Trophoblast cell (in vitro differentiated cells and primary cell): ENCODE measurements at regions not wholly inside any gene's neighbourhood (a gene's known extent, or its start where the extent isn't known, plus 50 kb on each side); places are given as distances from the start of the nearest gene placed in this dataset.

Experiments
- DNase-seq, 2 donors: peaks; one replicate each; pipeline ENCODE4 v3.0.0-alpha.2; 2016
- H2AFZ ChIP-seq: 2 replicates; pipeline ENCODE4 v1.6.1; 2013; ENCODE audit warnings: low read length, moderate library complexity, mild to moderate bottlenecking; ENCODE audit not compliant: insufficient read depth, poor library complexity
- H2AK5ac ChIP-seq: 2 replicates; pipeline ENCODE4 v1.6.1; 2013; ENCODE audit warnings: mild to moderate bottlenecking, low read length
- H2BK120ac ChIP-seq: 2 replicates; pipeline ENCODE4 v1.6.1; 2013; ENCODE audit warnings: low read length, mild to moderate bottlenecking, moderate library complexity; ENCODE audit not compliant: insufficient read depth, poor library complexity
- H2BK12ac ChIP-seq: 2 replicates; pipeline ENCODE4 v1.6.1; 2013; ENCODE audit warnings: mild to moderate bottlenecking, low read length, moderate library complexity
- H2BK5ac ChIP-seq: 2 replicates; pipeline ENCODE4 v1.6.1; 2013; ENCODE audit warnings: low read length, low read depth, moderate library complexity, mild to moderate bottlenecking; ENCODE audit not compliant: poor library complexity
- H3K14ac ChIP-seq: 2 replicates; pipeline ENCODE4 v1.6.1; 2013; ENCODE audit warnings: mild to moderate bottlenecking, low read length
- H3K18ac ChIP-seq: 2 replicates; pipeline ENCODE4 v1.6.1; 2013; ENCODE audit warnings: mild to moderate bottlenecking, low read length
- H3K23ac ChIP-seq: 2 replicates; pipeline ENCODE4 v1.6.1; 2013; ENCODE audit warnings: low read length
- H3K27ac ChIP-seq: 2 replicates; pipeline ENCODE4 v1.5.1; 2013; ENCODE audit warnings: low read depth, mild to moderate bottlenecking, inconsistent platforms, low read length, moderate library complexity
- H3K27me3 ChIP-seq: 2 replicates; pipeline ENCODE4 v1.6.1; 2013; ENCODE audit warnings: inconsistent platforms, mild to moderate bottlenecking, low read length, moderate library complexity; ENCODE audit not compliant: insufficient read depth
- H3K36me3 ChIP-seq, 2 experiments: 1 replicate in 1 of 2; 2 replicates in 1 of 2; pipeline ENCODE4 v1.6.1; 2013; ENCODE audit warnings: low read length in 2 of 2, mild to moderate bottlenecking in 2 of 2, moderate library complexity in 1 of 2; ENCODE audit not compliant: insufficient read depth in 2 of 2, control insufficient read depth in 1 of 2
- H3K4ac ChIP-seq: 2 replicates; pipeline ENCODE4 v1.6.1; 2013; ENCODE audit warnings: low read depth, mild to moderate bottlenecking, low read length, moderate library complexity
- H3K4me1 ChIP-seq, 2 experiments: 1 replicate in 1 of 2; 2 replicates in 1 of 2; pipeline ENCODE4 v1.6.1; 2013; ENCODE audit warnings: low read length in 2 of 2, mild to moderate bottlenecking in 2 of 2, moderate library complexity in 1 of 2; ENCODE audit not compliant: insufficient read depth in 2 of 2, control insufficient read depth in 1 of 2
- H3K4me2 ChIP-seq: 2 replicates; pipeline ENCODE4 v1.6.1; 2013; ENCODE audit warnings: inconsistent platforms, mild to moderate bottlenecking, low read length, moderate library complexity
- H3K4me3 ChIP-seq: 2 replicates; pipeline ENCODE4 v1.5.1; 2013; ENCODE audit warnings: mild to moderate bottlenecking, low read depth, low read length, inconsistent platforms
- H3K79me1 ChIP-seq: one replicate; pipeline ENCODE4 v1.6.1; 2013; ENCODE audit warnings: low read length
- H3K79me2 ChIP-seq: 2 replicates; pipeline ENCODE4 v1.6.1; 2013; ENCODE audit warnings: low read length, mild to moderate bottlenecking; ENCODE audit not compliant: control insufficient read depth, insufficient read depth, poor library complexity
- H3K9ac ChIP-seq: 2 replicates; pipeline ENCODE4 v1.6.1; 2013; ENCODE audit warnings: mild to moderate bottlenecking, low read length
- H3K9me3 ChIP-seq: 2 replicates; pipeline ENCODE4 v1.6.1; 2013; ENCODE audit warnings: low read depth, mild to moderate bottlenecking, control low read depth, inconsistent platforms, low read length; ENCODE audit not compliant: insufficient read depth
- H4K12ac ChIP-seq: 2 replicates; pipeline ENCODE4 v1.6.1; 2013; ENCODE audit warnings: low read depth, mild to moderate bottlenecking, low read length, moderate library complexity
- H4K8ac ChIP-seq: 2 replicates; pipeline ENCODE4 v1.6.1; 2013; ENCODE audit warnings: low read depth, mild to moderate bottlenecking, low read length, moderate library complexity
- H4K91ac ChIP-seq: one replicate; pipeline ENCODE4 v1.6.1; 2013; ENCODE audit warnings: low read depth, mild to moderate bottlenecking, low read length, moderate library complexity
- WGBS: extraction: QIAGEN DNeasy Blood & Tissue Kit; methylation state at CpG from one replicate; pipeline ENCODE4 v1.1.7; 2013; ENCODE audit warnings: missing lambda C conversion rate; ENCODE audit not compliant: insufficient read length, insufficient coverage; ENCODE audit errors: extremely low coverage; 5-methylcytosine and 5-hydroxymethylcytosine counted together

GRCh38 chr2:21694079-21694878 lies 570.5 kb downstream of the TDRD15 start:
- Histone ChIP-seq H2BK120ac (no peak overlapping the region), H3K9ac (no peak overlapping the region), H2BK12ac (no peak overlapping the region), H3K36me3 (no peaks in the 10 kb centered on the region), H4K8ac (no peak overlapping the region), H3K79me1 (no peaks in the 10 kb centered on the region), H3K4me2 (no peak overlapping the region), H3K4me1 (no peaks in the 10 kb centered on the region), H2AK5ac (no peak overlapping the region), H2AFZ (no peak overlapping the region), H3K4me3 (no peak overlapping the region), H3K18ac (no peak overlapping the region), H3K14ac (no peak overlapping the region), H3K23ac (no peak overlapping the region), H3K9me3 (no peaks in the 10 kb centered on the region), H4K91ac (no peak overlapping the region), H4K12ac (no peak overlapping the region), H3K27ac (no peak overlapping the region), H3K27me3 (no peaks in the 10 kb centered on the region), H3K79me2 (no peaks in the 10 kb centered on the region), H3K4ac (no peak overlapping the region), H2BK5ac (no peak overlapping the region)
- WGBS, result no CpG with 5 or more reads among the region's 3 CpGs
- no peak for DNase-seq

GRCh38 chr2:21696900-21697299 lies 573.1 kb downstream of the TDRD15 start:
- H2BK12ac ChIP-seq, result no peak overlapping the region
- H3K27ac ChIP-seq, result no peak overlapping the region
- H3K18ac ChIP-seq, result no peak overlapping the region
- H3K36me3 ChIP-seq, result no peaks in the 10 kb centered on the region
- H3K9ac ChIP-seq, result no peak overlapping the region
- no peak overlapping the region for H3K23ac ChIP-seq
- H4K91ac ChIP-seq, result no peak overlapping the region
- no peak overlapping the region for H3K14ac ChIP-seq
- H3K4me2 ChIP-seq, result no peak overlapping the region
- H3K4me3 ChIP-seq, result no peak overlapping the region
- no peak overlapping the region for H2BK120ac ChIP-seq
- no peak overlapping the region for H4K12ac ChIP-seq
- WGBS, result no CpG with 5 or more reads among the region's 4 CpGs
- H2AK5ac ChIP-seq, result no peak overlapping the region
- H3K27me3 ChIP-seq, result no peaks in the 10 kb centered on the region
- H2AFZ ChIP-seq, result no peak overlapping the region
- no peaks in the 10 kb centered on the region for H3K4me1 ChIP-seq
- no peak overlapping the region for H2BK5ac ChIP-seq
- H3K79me1 ChIP-seq, result no peaks in the 10 kb centered on the region
- H3K9me3 ChIP-seq, result no peaks in the 10 kb centered on the region
- no peaks in the 10 kb centered on the region for H3K79me2 ChIP-seq
- no peak for DNase-seq
- no peak overlapping the region for H4K8ac ChIP-seq
- no peak overlapping the region for H3K4ac ChIP-seq

DNA sequence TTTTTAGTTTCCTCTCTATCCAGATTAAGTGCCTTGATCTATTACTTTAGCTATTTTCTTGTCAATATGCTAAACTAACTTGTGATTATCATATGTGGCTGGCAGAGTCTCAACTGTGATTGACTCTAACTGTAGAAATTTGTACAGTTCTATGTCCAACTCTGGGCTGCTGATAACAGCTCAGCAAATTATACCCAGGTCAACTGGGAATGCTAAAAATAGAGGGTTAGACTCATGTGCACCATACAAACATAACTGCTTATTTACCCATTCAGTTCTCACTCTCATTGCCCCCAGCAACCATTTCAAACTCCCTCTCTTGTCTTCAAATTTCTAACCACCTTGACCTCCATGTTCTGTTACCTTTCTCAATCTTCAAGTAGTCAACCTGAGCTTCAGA lies 576.9 kb downstream of the TDRD15 start:
- Histone ChIP-seq H2BK5ac (no peak overlapping the region), H3K9ac (no peak overlapping the region), H4K91ac (no peak overlapping the region), H3K27me3 (no peaks in the 10 kb centered on the region), H3K79me2 (no peaks in the 10 kb centered on the region), H2BK120ac (no peak overlapping the region), H4K12ac (no peak overlapping the region), H2BK12ac (no peak overlapping the region), H3K36me3 (no peaks in the 10 kb centered on the region), H3K4me3 (no peak overlapping the region), H3K14ac (no peak overlapping the region), H3K27ac (no peak overlapping the region), H3K18ac (no peak overlapping the region), H2AK5ac (no peak overlapping the region), H3K79me1 (no peaks in the 10 kb centered on the region), H3K4me2 (no peak overlapping the region), H4K8ac (no peak overlapping the region), H3K9me3 (no peaks in the 10 kb centered on the region), H3K4me1 (no peaks in the 10 kb centered on the region), H3K23ac (no peak overlapping the region), H3K4ac (no peak overlapping the region), H2AFZ (no peak overlapping the region)
- DNase-seq, result no peak

GRCh38 chr2:21710031-21710430 lies 586.3 kb downstream of the TDRD15 start:
- no peak overlapping the region for H2BK120ac ChIP-seq
- no peak overlapping the region for H2BK12ac ChIP-seq
- no CpG with 5 or more reads among the region's 4 CpGs for WGBS
- no peak overlapping the region for H3K18ac ChIP-seq
- H3K79me1 ChIP-seq, result no peaks in the 10 kb centered on the region
- no peak overlapping the region for H3K9ac ChIP-seq
- no peak overlapping the region for H3K4me3 ChIP-seq
- no peak overlapping the region for H3K14ac ChIP-seq
- H3K27me3 ChIP-seq, result no peaks in the 10 kb centered on the region
- no peak overlapping the region for H3K4me2 ChIP-seq
- H3K79me2 ChIP-seq, result no peaks in the 10 kb centered on the region
- no peak overlapping the region for H3K27ac ChIP-seq
- no peak overlapping the region for H2AFZ ChIP-seq
- no peak overlapping the region for H4K91ac ChIP-seq
- no peaks in the 10 kb centered on the region for H3K9me3 ChIP-seq
- no peak overlapping the region for H2AK5ac ChIP-seq
- H2BK5ac ChIP-seq, result no peak overlapping the region
- H4K8ac ChIP-seq, result no peak overlapping the region
- no peak for DNase-seq
- no peaks in the 10 kb centered on the region for H3K4me1 ChIP-seq
- no peak overlapping the region for H3K23ac ChIP-seq
- no peaks in the 10 kb centered on the region for H3K36me3 ChIP-seq
- no peak overlapping the region for H4K12ac ChIP-seq
- H3K4ac ChIP-seq, result no peak overlapping the region
